D341Med (cell line): ENCODE measurements at regions not wholly inside any gene's neighbourhood (a gene's known extent, or its start where the extent isn't known, plus 50 kb on each side); places are given as distances from the start of the nearest gene placed in this dataset.
"Not testable (repeated sequence)": the region's sequence is repeated elsewhere in the genome, so short reads cannot be mapped to it uniquely, and the experiment has no call there.

ENCODE experiments used
- DNase-seq: peaks from one replicate; pipeline ENCODE4 v3.0.0; 2012; ENCODE audit warnings: low spot score

- no peak for DNase-seq
Measured at GRCh38 chr1:200317236-200317635, 92.6 kb downstream of the ZNF281 start.

DNA sequence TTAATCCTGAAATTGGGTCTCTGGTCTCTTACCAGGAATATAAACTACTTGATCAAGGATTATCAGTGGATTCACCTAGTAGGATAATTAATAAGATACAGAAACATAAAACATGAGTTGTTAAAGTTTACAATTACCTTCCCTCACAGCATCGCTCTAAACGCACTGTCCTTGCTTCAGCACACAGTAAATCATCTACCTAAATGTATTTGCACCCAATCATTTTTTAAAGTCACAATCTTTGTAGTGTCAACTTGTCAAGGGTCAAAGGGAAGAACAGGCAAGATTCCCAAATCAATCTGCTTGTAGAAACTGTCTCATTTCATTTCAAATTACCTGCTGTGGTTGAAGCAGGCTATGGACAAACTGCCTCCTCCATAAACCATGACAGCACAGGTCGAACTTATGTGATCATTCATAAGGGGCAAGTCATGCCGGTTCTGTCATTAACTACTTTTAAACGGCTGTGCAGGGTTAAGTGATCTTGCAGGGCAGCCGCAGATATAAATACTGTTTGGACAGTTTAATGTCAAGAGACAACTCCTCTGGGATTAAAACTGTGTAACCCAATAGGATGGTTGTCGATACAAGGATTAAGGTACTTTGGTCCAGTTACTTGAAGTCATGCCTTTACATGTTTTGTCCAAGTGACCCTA, 93.6 kb downstream of the ZNF281 start:
- DNase-seq: no peak

- no peak for DNase-seq
Measured at GRCh38 chr1:200314085-200314750, 95.6 kb downstream of the ZNF281 start.

- DNase-seq: no peak
Measured at GRCh38 chr1:200311256-200311655, 98.6 kb downstream of the ZNF281 start.

DNA sequence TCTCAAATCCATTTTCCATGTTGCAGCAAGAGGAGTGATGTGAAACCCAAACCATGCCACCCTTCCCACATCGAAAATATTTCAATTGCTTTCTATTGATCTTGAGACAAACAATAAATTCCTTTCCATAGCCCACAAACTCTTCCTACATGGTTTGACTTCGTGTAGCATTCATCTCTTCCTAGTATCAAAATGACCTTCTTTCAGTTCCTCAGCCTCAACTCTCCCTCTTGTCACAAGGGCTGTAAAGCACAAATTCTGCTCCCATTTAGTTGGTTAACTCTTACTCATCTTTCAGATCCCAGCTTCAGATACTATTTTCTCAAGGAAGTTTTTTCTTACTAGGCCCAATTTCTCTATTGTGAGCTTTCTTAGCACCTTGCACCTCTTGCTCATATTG, 99.0 kb downstream of the ZNF281 start:
- no peak for DNase-seq

- no peak for DNase-seq
Measured at GRCh38 chr1:200307755-200308066, 102.1 kb downstream of the ZNF281 start.

- DNase-seq: peak; percentile 72
Measured at GRCh38 chr1:200306944-200307754, 102.7 kb downstream of the ZNF281 start.

GRCh38 chr1:200305806-200306205, 104.0 kb downstream of the ZNF281 start:
- no peak for DNase-seq

DNA sequence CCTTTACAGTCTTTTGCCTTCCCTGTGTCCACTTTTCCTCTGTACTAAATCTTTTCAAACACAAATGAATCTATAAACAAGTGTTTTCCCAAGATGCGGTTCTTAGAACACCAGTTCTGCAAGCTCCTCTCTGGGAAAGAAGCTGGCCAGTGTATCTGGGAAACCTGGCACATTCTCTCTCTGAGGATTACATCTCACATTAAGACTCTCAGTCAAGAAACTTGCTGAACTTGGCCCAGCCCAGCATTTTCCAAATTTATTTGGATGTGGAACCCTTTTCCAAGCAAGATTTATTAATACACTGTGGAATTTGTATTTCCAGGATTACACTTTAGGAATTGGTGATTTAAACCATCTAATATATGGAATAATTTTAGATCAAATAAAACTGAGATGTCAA, 105.7 kb downstream of the ZNF281 start:
- no peak for DNase-seq

DNA sequence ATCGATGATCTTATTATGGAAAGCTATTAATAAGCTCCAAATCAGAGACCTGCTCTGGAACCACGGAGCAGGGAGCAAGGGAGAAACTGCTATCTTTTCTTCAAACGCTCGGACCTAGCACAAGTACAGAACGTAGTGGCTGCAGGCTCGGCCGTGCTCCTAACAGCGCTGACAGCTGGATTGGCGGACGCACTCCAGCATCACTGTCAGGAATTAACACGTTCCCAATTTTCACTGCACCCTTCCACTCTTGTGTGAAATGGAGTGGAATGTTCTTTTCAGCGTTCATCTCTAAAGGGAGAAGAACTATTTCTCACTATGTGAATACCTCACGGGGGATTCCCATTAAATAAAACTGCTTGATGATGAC, 106.9 kb downstream of the ZNF281 start:
- peak; percentile 45 for DNase-seq

DNA sequence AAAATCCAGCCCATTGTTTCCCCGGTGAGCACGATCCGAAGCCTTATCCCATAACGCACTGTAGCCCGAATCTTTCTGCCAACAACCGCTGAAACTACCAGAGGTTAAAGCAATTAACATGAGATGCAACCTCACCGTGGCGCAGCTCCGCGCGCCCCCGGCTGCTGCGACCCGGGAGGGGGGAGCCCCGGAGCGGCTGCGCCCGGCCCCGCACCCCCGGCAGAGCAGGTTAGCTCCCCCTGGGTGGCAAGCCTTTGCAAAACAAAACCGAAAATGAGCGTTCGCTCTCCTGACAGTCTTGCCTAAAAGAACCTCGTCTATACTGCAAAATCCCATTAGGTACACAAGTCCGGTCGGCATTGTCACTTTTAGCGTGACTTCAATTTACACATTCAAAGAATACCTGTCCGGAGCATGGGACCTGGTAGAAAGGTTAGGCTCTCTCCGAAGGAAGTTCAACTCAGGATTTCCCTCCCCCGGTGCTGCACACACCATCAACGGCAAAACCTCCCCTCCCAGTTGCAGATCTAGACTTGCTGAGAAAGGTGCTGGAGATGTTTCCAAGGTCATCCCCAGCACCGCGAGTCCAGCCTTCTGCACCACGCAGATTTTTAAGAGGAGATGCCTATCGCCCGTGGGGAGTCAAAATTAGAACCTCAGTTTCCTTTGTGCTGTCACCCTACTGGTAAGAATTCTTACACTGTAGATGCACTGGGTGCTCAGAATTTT, 107.5 kb downstream of the ZNF281 start:
- peak; percentile 54 for DNase-seq

DNA sequence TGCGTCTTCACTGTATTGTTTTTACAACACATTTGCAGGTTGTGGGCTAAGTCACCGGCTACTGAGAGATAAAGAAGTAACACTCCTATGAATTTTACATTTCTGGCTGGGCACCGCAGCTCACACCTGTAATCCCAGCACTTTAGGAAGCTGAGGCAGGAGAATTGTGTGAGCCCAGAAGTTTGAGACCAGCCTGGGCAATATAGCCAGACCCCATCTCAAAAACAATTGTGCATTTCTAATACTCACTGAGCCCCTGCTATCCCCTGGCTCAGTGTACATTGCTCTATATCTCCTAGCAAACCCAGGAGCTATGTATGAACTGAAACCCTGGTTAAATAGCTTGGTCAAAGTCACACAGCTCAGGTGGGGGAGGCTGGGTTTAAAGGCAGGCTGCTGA, 108.7 kb downstream of the ZNF281 start:
- DNase-seq: no peak

GRCh38 chr1:200299571-200299970, 110.3 kb downstream of the ZNF281 start:
- DNase-seq: no peak

GRCh38 chr1:200298242-200298641, 111.6 kb downstream of the ZNF281 start:
- no peak for DNase-seq

DNA sequence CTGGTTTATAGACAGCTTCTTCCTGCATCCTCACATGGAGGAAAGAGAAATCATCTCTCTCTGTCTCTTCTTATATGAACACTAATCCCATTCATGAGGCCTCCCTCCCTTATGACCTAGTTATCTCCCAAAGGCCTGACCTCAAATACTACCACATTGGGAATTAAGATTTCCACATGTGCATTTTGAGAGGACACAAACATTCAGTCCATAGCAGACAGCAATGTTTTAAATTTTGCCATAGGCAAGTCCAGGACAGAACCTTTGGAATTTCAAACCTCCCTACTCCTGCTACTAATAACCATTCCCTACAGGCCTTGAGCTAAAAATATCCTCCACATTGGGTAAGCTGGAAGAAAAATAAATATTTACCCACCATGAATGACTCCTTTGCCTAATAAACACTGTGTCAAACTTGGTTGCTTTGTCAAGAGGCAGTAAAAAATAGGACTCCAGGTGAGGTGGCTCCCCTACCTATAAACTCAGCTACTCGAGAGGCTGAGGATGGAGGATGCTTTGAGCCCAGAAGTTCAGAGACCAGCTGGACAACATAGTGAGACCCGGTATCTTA, 113.7 kb downstream of the ZNF281 start:
- no peak for DNase-seq

- no peak for DNase-seq
Measured at GRCh38 chr1:200294241-200294640, 115.6 kb downstream of the ZNF281 start.

- DNase-seq: no peak
Measured at GRCh38 chr1:200292699-200293098, 117.1 kb downstream of the ZNF281 start.

DNA sequence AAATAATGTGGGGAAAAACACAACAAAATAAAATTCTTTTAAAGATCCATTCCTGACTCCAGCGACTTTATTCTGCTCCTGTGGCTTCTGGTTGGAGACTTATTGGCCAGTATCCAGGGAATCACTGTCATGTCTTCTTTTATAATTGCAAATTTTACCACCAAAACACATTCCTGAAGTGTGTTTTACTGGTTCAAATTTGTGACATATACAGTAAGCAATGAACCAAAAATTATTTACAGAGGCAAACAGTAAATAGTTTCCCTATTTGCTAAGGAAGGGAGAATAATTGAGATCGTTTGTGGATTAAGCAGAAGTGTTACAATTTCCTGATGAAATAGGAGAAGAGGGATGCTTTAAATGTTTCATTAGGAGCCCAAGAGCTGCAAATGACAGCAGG, 118.7 kb downstream of the ZNF281 start:
- no peak for DNase-seq

GRCh38 chr1:200290010-200290685, 119.7 kb downstream of the ZNF281 start:
- DNase-seq: no peak

DNA sequence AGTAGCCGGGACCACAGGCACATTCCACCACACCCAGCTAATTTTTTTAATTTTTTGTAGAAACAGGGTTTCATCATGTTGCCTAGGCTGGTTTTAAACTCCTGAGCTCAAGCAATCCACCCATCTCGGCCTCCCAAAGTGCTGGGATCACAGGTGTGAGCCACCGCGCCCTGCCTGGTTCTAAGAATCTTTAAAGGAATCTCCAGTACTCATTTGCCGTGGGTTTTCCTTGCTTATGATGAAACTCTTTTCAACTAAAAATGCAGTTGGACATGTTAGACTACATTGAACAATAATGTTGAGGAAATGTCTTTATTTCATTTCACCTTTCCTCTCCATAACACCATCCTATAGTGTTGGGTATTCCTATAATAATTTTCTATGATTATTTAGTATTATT, 121.6 kb downstream of the ZNF281 start:
- DNase-seq: no peak

- not testable (repeated sequence) for DNase-seq
Measured at GRCh38 chr1:200284236-200284635, 125.6 kb downstream of the ZNF281 start.
